Limb (tissue), 2 donors: ENCODE measurements at regions not wholly inside any gene's neighbourhood (a gene's known extent, or its start where the extent isn't known, plus 50 kb on each side); places are given as distances from the start of the nearest gene placed in this dataset.
"Not testable (repeated sequence)": the region's sequence is repeated elsewhere in the genome, so short reads cannot be mapped to it uniquely, and the experiment has no call there.

Source experiments
- DNase-seq, 2 donors: peaks; one replicate each; pipeline ENCODE4 v3.0.0-alpha.2; 2016; ENCODE audit errors: extremely low spot score in 2 of 2

GRCh38 chr13:79187917-79188690, 218.0 kb downstream of the RBM26 start:
- DNase-seq, result no peak

- DNase-seq, result no peak
Observed at GRCh38 chr13:79185580-79185979, 220.5 kb downstream of the RBM26 start.

- no peak for DNase-seq
Observed at GRCh38 chr13:79183231-79183630, 222.8 kb downstream of the RBM26 start.

GRCh38 chr13:79173691-79174090, 232.4 kb downstream of the RBM26 start:
- DNase-seq, result not testable (repeated sequence)

GRCh38 chr13:79172924-79173323, 233.1 kb downstream of the RBM26 start:
- DNase-seq, result not testable (repeated sequence)

- DNase-seq, result no peak
Observed at GRCh38 chr13:79171141-79172061, 234.7 kb downstream of the RBM26 start.

- no peak for DNase-seq
Observed at GRCh38 chr13:79160818-79161217, 245.2 kb downstream of the RBM26 start.

GRCh38 chr13:79155883-79156282, 250.2 kb downstream of the RBM26 start:
- no peak for DNase-seq

- no peak for DNase-seq
Observed at GRCh38 chr13:79149210-79149609, 256.8 kb downstream of the RBM26 start.

GRCh38 chr13:79141082-79141481, 265.0 kb downstream of the RBM26 start:
- DNase-seq, result no peak

- no peak for DNase-seq
Observed at GRCh38 chr13:79128158-79128557, 277.9 kb downstream of the RBM26 start.

- DNase-seq, result no peak
Observed at GRCh38 chr13:79126706-79127105, 279.3 kb downstream of the RBM26 start.

GRCh38 chr13:79124183-79124582, 281.9 kb downstream of the RBM26 start:
- no peak for DNase-seq

- no peak for DNase-seq
Observed at GRCh38 chr13:79121286-79121685, 284.8 kb downstream of the RBM26 start.

- DNase-seq, result no peak
Observed at GRCh38 chr13:79119578-79120107, 286.4 kb downstream of the RBM26 start.

- DNase-seq, result no peak
Observed at GRCh38 chr13:79112016-79112415, 294.0 kb downstream of the RBM26 start.

GRCh38 chr13:79108914-79109643, 297.0 kb downstream of the RBM26 start:
- DNase-seq, result no peak

GRCh38 chr13:79098596-79098995, 307.5 kb downstream of the RBM26 start:
- no peak for DNase-seq

GRCh38 chr13:79097201-79097600, 308.9 kb downstream of the RBM26 start:
- no peak for DNase-seq

- DNase-seq, result no peak
Observed at GRCh38 chr13:79096099-79096498, 310.0 kb downstream of the RBM26 start.

- no peak for DNase-seq
Observed at GRCh38 chr13:79090552-79091124, 315.4 kb downstream of the RBM26 start.
